Right ventricle myocardium inferior (tissue), 1 donor: ENCODE measurements at regions not wholly inside any gene's neighbourhood (a gene's known extent, or its start where the extent isn't known, plus 50 kb on each side); places are given as distances from the start of the nearest gene placed in this dataset.
"Not testable (repeated sequence)": the region's sequence is repeated elsewhere in the genome, so short reads cannot be mapped to it uniquely, and the experiment has no call there.

ENCODE experiments used
- ATAC-seq: fragments of 200-7000 bp; cut with Tn5 transposase; one replicate; pipeline ENCODE4 v1.9.1; 2020; ENCODE audit warnings: mild to moderate bottlenecking, moderate library complexity
- DNase-seq: peaks from one replicate; pipeline ENCODE4 v3.0.0; 2021; ENCODE audit errors: missing footprints
- intact Hi-C: fragments of 100-400 bp; cut with DNase I; formaldehyde crosslinking; loops from one replicate; pipeline ENCODE4 v1.11.0; 2022
- donor health status: DM: no; HTN: yes; CAD: no; lungs with severe emphysema.

DNA sequence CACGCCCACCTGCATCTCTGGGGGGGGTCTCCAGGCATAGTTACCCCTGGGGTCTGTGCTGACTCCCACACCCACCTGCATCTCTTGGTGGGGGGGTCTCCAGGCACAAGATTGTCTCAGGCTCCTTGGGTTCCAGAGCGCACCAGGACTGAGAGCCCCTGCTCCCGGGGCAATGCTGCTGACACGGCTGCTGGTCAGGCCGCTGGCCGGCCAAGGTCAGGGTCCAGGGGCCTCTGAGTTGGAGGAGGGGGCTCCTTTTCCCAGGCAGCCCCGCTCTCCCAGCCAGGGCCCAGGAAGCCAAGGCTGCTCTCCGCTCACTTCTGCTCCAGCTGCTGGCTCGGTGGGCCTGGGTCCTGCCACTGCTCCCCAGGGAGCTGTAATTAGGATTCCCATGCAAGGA lies 77.3 kb upstream of the SFSWAP start:
- ATAC-seq, intact Hi-C loops: not testable (repeated sequence)

DNA sequence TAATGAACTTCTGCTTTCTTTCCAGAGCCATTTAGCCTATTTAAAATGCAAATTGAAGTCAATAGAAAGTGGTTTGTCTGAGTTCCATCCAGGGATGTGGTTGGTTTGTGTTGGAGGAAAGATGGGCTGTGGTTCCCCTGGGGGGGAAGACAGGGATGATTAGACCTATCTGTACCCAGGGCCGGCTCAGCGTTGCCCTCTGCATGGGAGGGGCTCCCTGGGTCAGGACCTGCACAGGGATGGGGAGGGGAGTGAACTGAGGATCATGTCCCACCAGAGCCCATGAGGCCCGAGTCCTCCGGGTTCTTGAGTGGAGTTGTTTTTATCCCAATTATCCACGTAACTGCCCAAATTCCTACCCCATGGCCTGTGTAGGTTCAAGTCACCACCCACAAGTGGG lies 76.9 kb upstream of the SFSWAP start:
- no peak for DNase-seq
- intact Hi-C loops: no loop called here
- no peak for ATAC-seq

More for the DNA sequence above, 77.3 kb upstream of the SFSWAP start:
- DNase-seq: not testable (repeated sequence)

- ATAC-seq, DNase-seq, intact Hi-C loops: not testable (repeated sequence)
These were observed 75.9 kb upstream of the SFSWAP start for GRCh38 chr12:131635012-131635411.

DNA sequence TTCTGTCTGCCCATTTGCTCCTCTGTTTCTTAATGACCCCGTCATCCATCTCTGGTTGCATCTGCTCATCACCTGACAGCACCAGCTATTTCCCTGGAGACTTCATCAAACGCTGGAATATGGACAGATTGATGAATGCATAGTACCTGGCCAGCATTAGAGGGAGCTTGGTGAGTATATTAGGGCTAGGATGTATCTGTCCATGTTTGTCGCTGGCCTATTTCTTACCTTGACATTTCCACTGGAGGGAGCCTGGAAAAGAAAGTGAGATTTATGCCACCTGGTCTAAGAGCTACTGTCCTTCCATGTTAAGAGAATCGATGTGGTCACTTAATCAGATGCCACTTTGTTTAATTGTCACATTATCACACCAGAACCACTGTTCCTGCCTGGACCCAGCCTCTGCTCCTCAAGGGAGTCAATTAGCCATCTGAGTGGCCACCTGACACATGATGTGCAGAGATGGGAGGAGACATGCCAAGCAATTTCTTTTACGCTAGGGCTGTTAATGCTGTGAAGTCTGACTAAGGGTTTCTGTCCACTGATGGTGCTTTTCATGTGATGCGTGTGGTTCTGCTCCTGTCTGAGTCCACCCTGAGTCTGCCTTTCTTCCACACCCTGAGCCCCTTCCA lies 75.3 kb upstream of the SFSWAP start:
- DNase-seq: no peak
- no peak for ATAC-seq
- intact Hi-C loops: no loop called here

GRCh38 chr12:131636266-131636665 lies 74.6 kb upstream of the SFSWAP start:
- no peak for ATAC-seq
- no peak for DNase-seq
- intact Hi-C loops: no loop called here

DNA sequence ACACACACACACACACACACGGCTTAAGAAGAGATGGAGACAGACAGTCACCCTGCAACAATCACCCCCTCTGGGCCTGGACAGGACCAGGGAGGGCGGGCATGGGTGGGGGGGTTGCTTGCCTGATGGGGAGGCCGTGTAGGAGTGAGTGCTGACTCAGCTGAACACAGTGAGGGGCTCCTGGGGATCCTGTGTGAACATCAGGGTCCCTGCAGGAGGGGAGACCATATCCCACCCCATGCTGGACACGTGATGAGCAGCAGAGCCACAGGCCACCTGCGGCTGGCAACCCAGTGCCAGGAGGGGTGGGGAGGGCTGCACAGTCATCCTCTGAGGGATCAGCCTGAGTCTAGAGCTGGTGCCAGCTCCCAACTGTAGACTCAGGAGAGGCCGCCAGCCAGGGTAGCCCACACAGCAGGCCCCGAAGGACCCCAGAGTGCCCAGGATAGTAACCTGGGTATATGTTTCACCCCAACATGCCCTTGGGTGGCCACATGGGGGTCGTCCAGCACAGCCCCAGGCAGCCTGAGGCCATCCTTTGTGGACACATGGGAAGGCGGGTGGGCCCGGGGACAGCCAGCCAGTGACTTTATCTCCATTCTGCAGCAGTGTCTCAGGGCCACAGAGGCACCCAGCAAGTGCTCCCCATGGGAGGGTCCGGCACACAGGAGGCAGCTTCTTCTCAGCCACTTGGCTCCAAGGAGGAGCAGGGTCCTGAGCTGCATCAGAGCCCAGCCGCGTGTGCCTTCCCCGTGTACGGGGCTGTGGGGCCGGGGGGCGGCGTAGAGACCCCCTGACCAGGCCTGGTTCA lies 73.7 kb upstream of the SFSWAP start:
- ATAC-seq: no peak
- intact Hi-C loops: no loop called here
- DNase-seq: peak; percentile 44

GRCh38 chr12:131637986-131638385 lies 72.9 kb upstream of the SFSWAP start:
- DNase-seq (no peak), ATAC-seq (no peak)
- intact Hi-C loops: no loop called here

DNA sequence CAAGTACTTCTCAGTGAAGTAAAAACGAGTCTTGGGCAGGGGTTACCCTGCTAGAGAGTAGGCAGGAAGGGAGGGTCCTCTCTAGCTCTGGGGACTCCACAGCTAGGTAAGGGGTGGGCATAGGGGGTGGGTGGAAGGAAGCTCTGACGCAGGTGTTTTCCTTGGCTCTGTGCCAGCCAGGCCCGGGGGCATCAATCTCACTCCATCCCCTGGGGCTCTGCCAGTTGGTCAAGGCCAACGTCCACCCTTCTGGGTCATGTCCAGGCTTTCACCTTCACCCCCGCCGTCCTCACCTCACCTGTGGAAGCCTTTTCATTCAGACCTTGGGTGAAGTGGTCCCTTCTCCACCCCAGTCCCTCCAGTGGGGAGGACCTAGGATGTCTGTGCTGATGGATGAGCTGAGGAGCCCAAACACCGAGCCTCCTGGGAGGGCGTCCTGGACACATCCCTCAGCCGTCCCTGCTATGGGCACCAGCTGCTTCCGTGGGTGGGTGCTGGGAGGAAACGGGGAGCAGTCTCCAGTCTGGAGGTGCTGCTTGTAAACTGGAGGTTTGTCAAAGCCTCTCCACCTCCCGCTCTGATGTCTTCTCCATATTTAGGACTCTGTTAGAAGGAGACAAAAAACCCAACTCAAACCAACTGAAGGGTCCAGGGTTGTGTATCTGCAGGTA lies 71.5 kb upstream of the SFSWAP start:
- intact Hi-C loops: no loop called here
- DNase-seq: peak; percentile 53
- ATAC-seq: no peak

DNA sequence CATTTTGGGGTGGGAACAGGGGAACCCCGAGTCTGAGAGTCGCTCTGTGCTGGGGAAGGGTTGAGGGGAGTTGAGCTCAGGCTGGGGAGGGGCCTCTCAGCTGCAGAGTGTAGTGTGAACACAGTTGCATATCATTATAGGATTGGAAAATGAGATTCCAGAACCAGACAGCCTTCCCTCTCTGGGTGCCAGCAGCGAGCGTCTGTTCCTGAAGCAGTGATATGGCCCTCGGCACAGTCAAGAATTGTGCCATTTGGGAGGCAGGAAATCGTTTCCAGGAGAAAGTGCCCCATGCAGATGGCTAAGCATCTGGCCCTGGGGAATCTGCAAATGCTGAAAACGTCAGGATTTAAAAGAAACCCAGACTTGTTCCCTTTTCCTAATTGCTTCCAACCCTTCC lies 70.4 kb upstream of the SFSWAP start:
- DNase-seq (no peak), ATAC-seq (no peak)
- intact Hi-C loops: no loop called here

- peak; percentile 60 for DNase-seq
- intact Hi-C loops: no loop called here
- ATAC-seq: no peak
These were observed 69.6 kb upstream of the SFSWAP start for GRCh38 chr12:131641315-131641714.

- intact Hi-C loops: no loop called here
- ATAC-seq (no peak), DNase-seq (no peak)
These were observed 68.8 kb upstream of the SFSWAP start for GRCh38 chr12:131642101-131642540.

DNA sequence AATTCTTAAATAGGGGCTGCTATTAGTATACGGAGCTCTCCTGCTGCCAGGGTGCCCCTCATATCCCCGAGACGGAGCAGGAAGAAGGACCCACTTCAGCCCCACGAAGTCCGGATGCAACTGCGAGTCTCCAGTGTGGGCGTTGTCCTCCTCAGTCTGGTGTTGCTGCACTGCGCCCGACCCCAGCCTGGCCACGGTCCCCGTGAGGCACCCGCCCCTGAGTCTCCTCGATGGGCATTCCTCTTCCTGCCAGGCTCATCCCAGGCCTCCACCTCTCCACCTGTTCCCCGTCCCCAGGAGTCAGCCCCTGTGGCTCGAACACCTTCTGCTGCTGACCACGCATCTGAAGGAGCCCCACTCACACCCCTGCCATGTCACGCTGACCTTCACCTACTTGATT lies 68.1 kb upstream of the SFSWAP start:
- no peak for DNase-seq
- intact Hi-C loops: no loop called here
- no peak for ATAC-seq

DNA sequence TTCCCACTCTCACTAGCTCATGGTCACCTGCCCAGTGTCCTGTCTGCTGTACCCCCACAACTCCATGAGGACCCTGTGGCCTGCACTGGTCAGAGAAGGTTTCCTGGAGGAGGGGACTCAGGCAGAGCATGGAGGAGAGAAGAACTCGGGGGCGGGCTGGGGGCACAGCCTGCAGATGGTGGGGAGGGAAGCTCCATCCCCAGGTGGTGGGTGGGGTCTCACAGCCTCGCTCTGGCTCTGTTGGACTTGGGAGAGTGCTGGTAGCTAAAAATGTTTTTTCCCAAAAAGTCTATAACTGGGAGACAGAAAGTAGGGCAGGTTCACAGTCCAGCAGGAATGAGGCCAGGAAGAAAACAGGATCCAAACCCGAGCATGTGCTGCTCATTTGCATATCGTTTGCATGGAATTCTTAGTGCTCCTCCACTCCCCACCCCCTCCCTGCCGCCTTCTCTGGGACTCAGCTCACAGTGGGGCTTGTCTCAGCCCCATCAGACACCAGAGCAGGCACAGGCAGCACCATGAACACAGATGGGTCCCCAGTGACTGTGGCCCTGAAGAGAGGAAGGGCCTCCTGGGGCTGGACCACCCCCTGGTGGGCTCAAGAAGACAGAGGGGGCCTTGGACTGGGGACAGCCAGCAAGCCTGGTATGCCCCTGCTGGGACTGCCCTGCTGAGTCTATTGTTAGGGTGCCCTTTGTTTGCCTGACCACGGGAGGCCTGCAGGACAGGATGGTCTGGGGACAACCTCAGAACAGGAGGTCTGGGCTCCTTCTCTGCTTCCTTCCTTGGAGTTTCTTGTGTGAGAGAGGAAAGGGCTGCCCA lies 67.0 kb upstream of the SFSWAP start:
- ATAC-seq: no peak
- intact Hi-C loops: no loop called here
- no peak for DNase-seq

DNA sequence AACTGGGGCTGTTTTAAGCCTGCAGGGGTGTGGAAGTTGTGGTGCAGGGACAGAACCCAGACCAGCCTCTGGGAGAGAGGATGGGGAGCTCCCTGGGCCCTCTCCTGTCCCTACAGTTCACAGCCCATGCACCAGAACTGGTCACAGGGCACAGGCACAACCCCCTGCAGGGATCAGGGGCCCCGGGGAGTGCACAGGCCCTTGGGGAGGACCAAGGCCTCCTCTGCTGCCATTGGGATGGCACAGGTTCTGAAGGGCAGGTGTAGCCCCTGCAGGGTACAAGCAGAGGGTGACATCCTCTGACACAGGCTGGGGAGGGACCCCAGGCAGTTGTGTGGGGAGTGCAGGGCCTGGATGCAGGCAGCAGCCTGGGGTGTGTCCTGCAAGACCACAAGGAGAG lies 66.4 kb upstream of the SFSWAP start:
- intact Hi-C loops: no loop called here
- DNase-seq: no peak
- ATAC-seq: no peak

GRCh38 chr12:131644917-131645316 lies 66.0 kb upstream of the SFSWAP start:
- ATAC-seq, intact Hi-C loops, DNase-seq: not testable (repeated sequence)

- ATAC-seq, DNase-seq, intact Hi-C loops: not testable (repeated sequence)
These were observed 65.3 kb upstream of the SFSWAP start for GRCh38 chr12:131645557-131645956.

DNA sequence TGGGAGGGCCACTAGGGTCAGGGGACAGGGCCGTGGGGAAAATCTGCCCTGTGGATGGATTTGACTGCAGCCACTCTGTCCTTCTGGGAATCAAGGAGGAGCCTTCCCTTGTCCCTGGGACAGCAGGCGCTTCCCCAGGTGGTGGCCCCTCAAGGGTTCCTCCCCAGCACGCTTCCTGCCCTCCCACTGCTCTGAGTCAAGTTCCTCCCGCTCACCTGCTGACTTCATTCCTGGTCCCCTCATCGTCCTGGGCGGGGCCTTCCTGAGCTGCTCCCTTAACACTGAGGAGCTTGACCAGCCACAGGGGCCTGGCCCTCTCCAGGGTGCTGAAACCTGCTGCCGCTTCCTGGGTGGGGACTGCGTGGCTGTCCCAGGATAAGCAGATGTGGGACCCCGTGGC lies 64.4 kb upstream of the SFSWAP start:
- DNase-seq, intact Hi-C loops: not testable (repeated sequence)
- ATAC-seq: peak; percentile 31

GRCh38 chr12:131647667-131648066 lies 63.2 kb upstream of the SFSWAP start:
- ATAC-seq (no peak), DNase-seq (no peak)
- intact Hi-C loops: no loop called here
